ENCODE measurements at regions not wholly inside any gene's neighbourhood (a gene's known extent, or its start where the extent isn't known, plus 50 kb on each side); places are given as distances from the start of the nearest gene placed in this dataset.

GRCh38 chr11:130554241-130555055 lies 106.0 kb downstream of the ADAMTS15 start:
- TF ChIP-seq CTCF (IDR thresholded peaks at IDR 0.05) (no peak), POLR2AphosphoS5 (IDR thresholded peaks at IDR 0.05) (no peak)

All from transverse colon (tissue), 4 donors.